ENCODE measurements at regions not wholly inside any gene's neighbourhood (a gene's known extent, or its start where the extent isn't known, plus 50 kb on each side); places are given as distances from the start of the nearest gene placed in this dataset.

- no peak overlapping the region for H4K8ac ChIP-seq (ENCODE audit: extremely low read depth, insufficient read depth, low read length)
- no peak overlapping the region for H3K56ac ChIP-seq (replicated peaks; ENCODE audit: insufficient read length, low read depth, low read length)
- ChIA-PET CTCF (ENCODE audit: partially characterized antibody) (interaction anchor here (1.8 kb wide), 1 partner anchor 23 kb away, joined by 3 read pairs; no protein-coding TSS in a partner anchor), POLR2A (ENCODE audit: partially characterized antibody) (interaction anchor here (1.7 kb wide), 1 partner anchor 16 kb away, joined by 5 read pairs; no protein-coding TSS in a partner anchor)
- no peak overlapping the region for H2BK5ac ChIP-seq (ENCODE audit: low read depth, low read length)
- no peak overlapping the region for H4K91ac ChIP-seq (replicated peaks; ENCODE audit: insufficient read length, low read length)
- no peaks in the 10 kb centered on the region for H3K79me2 ChIP-seq (ENCODE audit: control insufficient read depth in 1 of 2, insufficient read depth in 2 of 2, low read length in 2 of 2)
- no peaks in the 10 kb centered on the region for H3K79me1 ChIP-seq (ENCODE audit: low read depth, low read length)
- H3K4ac ChIP-seq (replicated peaks; ENCODE audit: insufficient read length, low read depth, low read length), result no peak overlapping the region
- H3K27me3 ChIP-seq (replicated peaks in 1 of 4; ENCODE audit: control insufficient read depth in 3 of 4, extremely low read depth in 1 of 4, insufficient read depth in 3 of 4, low read length in 3 of 4), result no peaks in the 10 kb centered on the region
- H2AFZ ChIP-seq (ENCODE audit: low read length), result no peak overlapping the region
- H3K23me2 ChIP-seq (ENCODE audit: low read depth, low read length), result peaks cover 1% of the 10 kb centered on the region; the same call in 1 of the 2 replicates
- no peak overlapping the region for H2BK20ac ChIP-seq (ENCODE audit: low read length)
- no peak overlapping the region for H3K4me2 ChIP-seq (ENCODE audit: insufficient read depth in 1 of 2, low read depth in 2 of 2, low read length in 2 of 2)
- WGBS, 2 experiments (ENCODE audit: extremely low coverage in 1 of 2, insufficient coverage in 1 of 2, insufficient read length in 1 of 2, insufficient replicate concordance in 2 of 2, low coverage in 1 of 2, low lambda C conversion rate in 2 of 2, missing lambda C conversion rate in 1 of 2), result 94% methylated on average over 2 of the region's 4 CpGs; no CpG with 5 or more reads in 1 of the 2 experiments
- no peak overlapping the region for H2BK120ac ChIP-seq (replicated peaks; ENCODE audit: low read depth, low read length)
- 0 out of 7 replicates have a peak, but pooled peaks cover 0 to 2% (median 0%) of the 10 kb centered on the region in 4 experiments for H3K4me1 ChIP-seq (replicated peaks in 1 of 4; ENCODE audit: control insufficient read depth in 3 of 4, insufficient read depth in 4 of 4, low read length in 3 of 4)
- no peaks in the 10 kb centered on the region for H3K9me3 ChIP-seq (ENCODE audit: insufficient read depth in 2 of 2, low read depth in 1 of 2, low read length in 1 of 2)
- H3K9ac ChIP-seq (replicated peaks in 1 of 4; ENCODE audit: extremely low read depth in 1 of 4, low read depth in 3 of 4, low read length in 3 of 4), result no peak overlapping the region
- no peak overlapping the region for H3K18ac ChIP-seq (ENCODE audit: extremely low read depth, low read length)
- FAIRE-seq (no peak), DNase-seq (ENCODE audit: low read depth in 1 of 2, low spot score in 2 of 2) (no peak)
- TF ChIP-seq SRF (IDR thresholded peaks at IDR 0.05; ENCODE audit: low read depth, low read length) (no peak), POLR2AphosphoS5 (IDR thresholded peaks at IDR 0.05; ENCODE audit: low read depth, low read length) (no peak), ATF2 (IDR thresholded peaks at IDR 0.05; ENCODE audit: low read length) (no peak), RFX5 (IDR thresholded peaks at IDR 0.05; ENCODE audit: borderline replicate concordance, low read depth, low read length) (no peak), HDAC6 (IDR thresholded peaks at IDR 0.05; ENCODE audit: low read depth, low read length) (no peak)
- H2BK15ac ChIP-seq (ENCODE audit: low read length), result no peak overlapping the region
- H3K27ac ChIP-seq (ENCODE audit: low read depth, low read length), result no peak overlapping the region
- no peak overlapping the region for H4K5ac ChIP-seq (ENCODE audit: insufficient read length, low read depth, low read length)
- H3K23ac ChIP-seq (ENCODE audit: insufficient read length), result no peak overlapping the region
- no peak overlapping the region for H3K4me3 ChIP-seq (ENCODE audit: extremely low read depth in 1 of 4, insufficient read depth in 2 of 4, low read depth in 3 of 4, low read length in 4 of 4)
- H3K14ac ChIP-seq (ENCODE audit: insufficient read length), result no peak overlapping the region
- H4K20me1 ChIP-seq (replicated peaks in 1 of 2; ENCODE audit: control insufficient read depth in 1 of 2, insufficient read depth in 2 of 2, low read length in 2 of 2), result no peaks in the 10 kb centered on the region
- 0 out of 2 replicates have a peak overlapping the region, but pooled peaks have one; percentile 68 for H2BK12ac ChIP-seq (ENCODE audit: low read depth, low read length)
- 0 out of 2 replicates have a peak overlapping the region, but pooled peaks have one; percentile 75 for H2AK5ac ChIP-seq (ENCODE audit: low read depth, low read length)
- H3K36me3 ChIP-seq (ENCODE audit: control insufficient read depth in 2 of 4, insufficient read depth in 4 of 4, low read length in 3 of 4), result no peaks in the 10 kb centered on the region
Observed at GRCh38 chr7:70913924-70914323, 218.0 kb upstream of the GALNT17 start.

Measured in H1 (cell line).